GM19351 (cell line): ENCODE measurements at regions not wholly inside any gene's neighbourhood (a gene's known extent, or its start where the extent isn't known, plus 50 kb on each side); places are given as distances from the start of the nearest gene placed in this dataset.

Experiments
- ATAC-seq: cut with Tn5 transposase; IDR thresholded peaks from one replicate; pipeline ENCODE4 v1.9.1; 2021; ENCODE audit warnings: mild to moderate bottlenecking, moderate library complexity; ENCODE audit not compliant: unreplicated experiment

- peak; percentile 95 for ATAC-seq
Measured at GRCh38 chr5:165630261-165630778, 2124.9 kb downstream of the MAT2B start.

GRCh38 chr5:165631235-165631634 lies 2125.8 kb downstream of the MAT2B start:
- ATAC-seq = no peak

- ATAC-seq = no peak
Measured at GRCh38 chr5:165642366-165642765, 2136.9 kb downstream of the MAT2B start.

- ATAC-seq = no peak
Measured at GRCh38 chr5:165665735-165666400, 2160.4 kb downstream of the MAT2B start.

GRCh38 chr5:165673499-165673898 lies 2168.1 kb downstream of the MAT2B start:
- no peak for ATAC-seq

GRCh38 chr5:165695796-165696195 lies 2190.4 kb downstream of the MAT2B start:
- ATAC-seq = no peak

- ATAC-seq = no peak
Measured at GRCh38 chr5:165705960-165706359, 2200.5 kb downstream of the MAT2B start.

- no peak for ATAC-seq
Measured at GRCh38 chr5:165712011-165712410, 2206.6 kb downstream of the MAT2B start.

- ATAC-seq = no peak
Measured at GRCh38 chr5:165714598-165714997, 2209.2 kb downstream of the MAT2B start.

- ATAC-seq = no peak
Measured at GRCh38 chr5:165720901-165721300, 2215.5 kb downstream of the MAT2B start.

- no peak for ATAC-seq
Measured at GRCh38 chr5:165722401-165722800, 2217.0 kb downstream of the MAT2B start.

- ATAC-seq = no peak
Measured at GRCh38 chr5:165723931-165724330, 2218.5 kb downstream of the MAT2B start.

- no peak for ATAC-seq
Measured at GRCh38 chr5:165728425-165728824, 2223.0 kb downstream of the MAT2B start.

- no peak for ATAC-seq
Measured at GRCh38 chr5:165735388-165735787, 2230.0 kb downstream of the MAT2B start.

- ATAC-seq = no peak
Measured at GRCh38 chr5:165739079-165739741, 2233.8 kb downstream of the MAT2B start.

GRCh38 chr5:165757791-165758190 lies 2252.4 kb downstream of the MAT2B start:
- ATAC-seq = no peak

GRCh38 chr5:165775111-165775510 lies 2269.7 kb downstream of the MAT2B start:
- ATAC-seq = no peak

- no peak for ATAC-seq
Measured at GRCh38 chr5:165779505-165779904, 2274.1 kb downstream of the MAT2B start.

- ATAC-seq = no peak
Measured at GRCh38 chr5:165780901-165781300, 2275.5 kb downstream of the MAT2B start.

- no peak for ATAC-seq
Measured at GRCh38 chr5:165781738-165782137, 2276.3 kb downstream of the MAT2B start.

- ATAC-seq = no peak
Measured at GRCh38 chr5:165783024-165783423, 2277.6 kb downstream of the MAT2B start.

GRCh38 chr5:165786073-165786472 lies 2280.7 kb downstream of the MAT2B start:
- no peak for ATAC-seq
